CD14-positive monocyte (primary cell): ENCODE measurements at regions not wholly inside any gene's neighbourhood (a gene's known extent, or its start where the extent isn't known, plus 50 kb on each side); places are given as distances from the start of the nearest gene placed in this dataset.

Experiments used
- DNase-seq, 3 donors: peaks; one replicate each; pipeline ENCODE4 v3.0.0-alpha.2; 2011 to 2022
- H2AFZ ChIP-seq: 2 replicates; pipeline ENCODE4 v1.6.0; 2012; ENCODE audit warnings: mild to moderate bottlenecking, low read depth, low read length, inconsistent platforms; ENCODE audit not compliant: insufficient read depth, poor library complexity, severe bottlenecking
- H3K27ac ChIP-seq, 2 donors: 1 replicate in 1 of 2; 2 replicates in 1 of 2; pipeline ENCODE4 v1.5.1; 2012 to 2013; ENCODE audit warnings: low read length in 2 of 2, control low read depth in 1 of 2, inconsistent platforms in 1 of 2, low read depth in 1 of 2, mild to moderate bottlenecking in 1 of 2
- H3K27me3 ChIP-seq, 2 donors: one replicate each; pipeline versions ENCODE4 v1.6.0 to v1.6.1; 2011 to 2013; ENCODE audit warnings: low read length in 2 of 2; ENCODE audit not compliant: control insufficient read depth in 2 of 2, insufficient read depth in 2 of 2
- H3K36me3 ChIP-seq, 2 donors: replicated peaks in 1 of 2; 1 replicate in 1 of 2; 2 replicates in 1 of 2; pipeline versions ENCODE4 v1.5.1 to v1.6.1; 2012 to 2013; ENCODE audit warnings: low read length in 2 of 2, control low read depth in 1 of 2, inconsistent platforms in 1 of 2, mild to moderate bottlenecking in 1 of 2; ENCODE audit not compliant: insufficient read depth in 2 of 2, control insufficient read depth in 1 of 2
- H3K4me1 ChIP-seq, 2 donors: 1 replicate in 1 of 2; 2 replicates in 1 of 2; pipeline versions ENCODE4 v1.5.1 to v1.6.1; 2012 to 2013; ENCODE audit warnings: low read length in 2 of 2, control low read depth in 1 of 2, inconsistent platforms in 1 of 2, mild to moderate bottlenecking in 1 of 2, moderate library complexity in 1 of 2; ENCODE audit not compliant: insufficient read depth in 2 of 2, control insufficient read depth in 1 of 2
- H3K4me2 ChIP-seq: replicated peaks from 2 replicates; pipeline ENCODE3; 2012; ENCODE audit warnings: low read length, moderate library complexity, mild to moderate bottlenecking; ENCODE audit not compliant: poor library complexity, severe bottlenecking; ENCODE audit errors: extremely low read depth
- H3K4me3 ChIP-seq, 3 experiments: fragments of 200-600 bp in 1 of 3; sonication (generic) in 1 of 3; replicated peaks in 1 of 3; 1 replicate in 2 of 3; 2 replicates in 1 of 3; pipeline ENCODE4 v1.5.1; 2011 to 2013; ENCODE audit warnings: low read length in 3 of 3, mild to moderate bottlenecking in 3 of 3, control low read depth in 2 of 3, low read depth in 2 of 3, inconsistent platforms in 1 of 3, moderate library complexity in 1 of 3
- H3K79me2 ChIP-seq: 2 replicates; pipeline ENCODE4 v1.6.0; 2012; ENCODE audit warnings: mild to moderate bottlenecking, control low read depth, inconsistent platforms, low read length, moderate library complexity; ENCODE audit not compliant: insufficient read depth
- H3K9ac ChIP-seq: 2 replicates; pipeline ENCODE4 v1.6.0; 2017; ENCODE audit warnings: low read length, mild to moderate bottlenecking; ENCODE audit not compliant: insufficient read depth, poor library complexity, severe bottlenecking
- H3K9me3 ChIP-seq, 2 donors: replicated peaks in 1 of 2; 1 replicate in 1 of 2; 2 replicates in 1 of 2; pipeline versions ENCODE4 v1.5.1 to v1.6.1; 2012 to 2013; ENCODE audit warnings: low read length in 2 of 2, control low read depth in 1 of 2; ENCODE audit not compliant: control insufficient read depth in 1 of 2, insufficient read depth in 1 of 2
- H4K20me1 ChIP-seq: 2 replicates; pipeline ENCODE4 v1.6.0; 2012; ENCODE audit warnings: mild to moderate bottlenecking, low read length, control low read depth, moderate library complexity; ENCODE audit not compliant: insufficient read depth
- H3K27ac Mint-ChIP-seq, 7 donors: one replicate each; pipeline ENCODE4 v1.8.0; 2020; ENCODE audit warnings: mild to moderate bottlenecking in 7 of 7, mixed read lengths in 7 of 7, moderate library complexity in 6 of 7, inconsistent platforms in 2 of 7
- H3K27me3 Mint-ChIP-seq, 3 donors: one replicate each; pipeline ENCODE4 v1.8.0; 2021 to 2022; ENCODE audit warnings: low read depth in 3 of 3, mild to moderate bottlenecking in 3 of 3, mixed read lengths in 3 of 3, moderate library complexity in 3 of 3, inconsistent platforms in 1 of 3
- H3K36me3 Mint-ChIP-seq, 2 donors: one replicate each; pipeline ENCODE4 v1.8.0; 2020; ENCODE audit warnings: mixed read lengths in 2 of 2, inconsistent platforms in 1 of 2, mild to moderate bottlenecking in 1 of 2
- H3K4me1 Mint-ChIP-seq: one replicate; pipeline ENCODE4 v1.8.0; 2020; ENCODE audit warnings: mild to moderate bottlenecking, mixed read lengths
- H3K4me3 Mint-ChIP-seq, 2 donors: one replicate each; pipeline ENCODE4 v1.8.0; 2020; ENCODE audit warnings: mild to moderate bottlenecking in 2 of 2, mixed read lengths in 2 of 2, moderate library complexity in 1 of 2
- H3K9me3 Mint-ChIP-seq, 7 donors: one replicate each; pipeline ENCODE4 v1.8.0; 2020 to 2022; ENCODE audit warnings: mixed read lengths in 7 of 7, mild to moderate bottlenecking in 6 of 7, moderate library complexity in 6 of 7, inconsistent platforms in 2 of 7
- WGBS: methylation state at CpG from one replicate; pipeline ENCODE4 v1.1.5; 2013; ENCODE audit warnings: missing lambda C conversion rate; ENCODE audit not compliant: insufficient coverage; 5-methylcytosine and 5-hydroxymethylcytosine counted together
- intact Hi-C, 2 donors: fragments of 100-400 bp; cut with micrococcal nuclease; formaldehyde crosslinking; loops; one replicate each; pipeline versions ENCODE4 v1.15.0 to v1.15.1; 2023
- TF ChIP-seq, protein P1 (sequence below): fragments of 200-600 bp; IDR thresholded peaks from one replicate; pipeline ENCODE4 v1.8.0; 2022; ENCODE audit warnings: antibody characterized with exemption, mild to moderate bottlenecking

DNA sequence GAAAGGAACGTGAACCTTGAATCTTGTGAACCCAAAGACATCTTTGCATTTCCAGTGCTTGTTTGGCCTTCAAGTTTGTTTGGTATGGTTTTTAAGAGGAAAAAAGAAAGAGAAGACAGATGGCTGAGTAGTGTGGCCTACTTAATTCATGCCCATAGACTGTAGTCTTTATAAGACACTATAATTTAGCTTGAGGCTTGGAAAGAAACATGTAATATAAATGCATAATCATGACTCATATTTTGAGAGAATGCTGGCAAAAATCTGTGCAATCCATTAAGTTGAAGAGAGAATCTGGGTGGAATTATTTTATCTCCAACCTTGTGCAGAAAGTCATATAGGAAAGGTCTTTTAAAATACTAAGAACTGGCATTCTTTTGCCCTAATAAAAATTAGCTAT is 179.3 kb downstream of the SIPA1L2 start:
- Histone ChIP-seq H3K4me2 (no peak overlapping the region), H2AFZ (no peak overlapping the region), H3K36me3 (no peaks in the 10 kb centered on the region), H3K4me3 (no peak overlapping the region), H3K9me3 (no peaks in the 10 kb centered on the region), H3K79me2 (no peaks in the 10 kb centered on the region), H3K27me3 (no peaks in the 10 kb centered on the region), H3K4me1 (peaks cover 15 to 19% of the 10 kb centered on the region in 2 donors), H3K9ac (no peak overlapping the region), H3K27ac (no peak overlapping the region), H4K20me1 (no peaks in the 10 kb centered on the region)
- no peak overlapping the region for H3K27ac Mint-ChIP-seq
- H3K4me3 Mint-ChIP-seq = no peak overlapping the region
- H3K9me3 Mint-ChIP-seq = peaks cover 0 to 4% (median 0%) of the 10 kb centered on the region in 7 donors
- H3K36me3 Mint-ChIP-seq = no peaks in the 10 kb centered on the region
- peaks cover 21% of the 10 kb centered on the region for H3K4me1 Mint-ChIP-seq
- WGBS = no CpG with 5 or more reads among the region's 1 CpG
- H3K27me3 Mint-ChIP-seq = no peaks in the 10 kb centered on the region
- intact Hi-C loops = no loop called here
- DNase-seq = no peak
- TF ChIP-seq, protein P1, sequence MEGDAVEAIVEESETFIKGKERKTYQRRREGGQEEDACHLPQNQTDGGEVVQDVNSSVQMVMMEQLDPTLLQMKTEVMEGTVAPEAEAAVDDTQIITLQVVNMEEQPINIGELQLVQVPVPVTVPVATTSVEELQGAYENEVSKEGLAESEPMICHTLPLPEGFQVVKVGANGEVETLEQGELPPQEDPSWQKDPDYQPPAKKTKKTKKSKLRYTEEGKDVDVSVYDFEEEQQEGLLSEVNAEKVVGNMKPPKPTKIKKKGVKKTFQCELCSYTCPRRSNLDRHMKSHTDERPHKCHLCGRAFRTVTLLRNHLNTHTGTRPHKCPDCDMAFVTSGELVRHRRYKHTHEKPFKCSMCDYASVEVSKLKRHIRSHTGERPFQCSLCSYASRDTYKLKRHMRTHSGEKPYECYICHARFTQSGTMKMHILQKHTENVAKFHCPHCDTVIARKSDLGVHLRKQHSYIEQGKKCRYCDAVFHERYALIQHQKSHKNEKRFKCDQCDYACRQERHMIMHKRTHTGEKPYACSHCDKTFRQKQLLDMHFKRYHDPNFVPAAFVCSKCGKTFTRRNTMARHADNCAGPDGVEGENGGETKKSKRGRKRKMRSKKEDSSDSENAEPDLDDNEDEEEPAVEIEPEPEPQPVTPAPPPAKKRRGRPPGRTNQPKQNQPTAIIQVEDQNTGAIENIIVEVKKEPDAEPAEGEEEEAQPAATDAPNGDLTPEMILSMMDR = no peak

DNA sequence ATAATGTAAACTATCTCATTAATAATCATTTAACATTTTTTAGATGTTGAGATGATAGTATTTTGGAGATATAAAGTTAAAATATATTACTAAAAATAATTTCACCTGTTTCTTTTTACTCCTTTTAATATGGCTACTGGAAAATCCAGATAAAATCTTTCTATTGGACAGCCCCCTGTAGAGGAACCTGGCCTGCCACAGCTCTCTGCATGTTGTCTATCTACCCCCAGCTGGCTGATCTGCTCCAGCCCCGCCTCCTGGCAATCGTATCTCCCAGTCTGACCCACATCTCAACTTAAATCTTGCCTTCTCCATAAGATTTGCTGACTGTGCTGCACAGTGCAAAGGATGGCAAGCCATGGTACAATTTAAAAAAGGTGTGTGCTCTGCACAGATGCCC is 182.8 kb downstream of the SIPA1L2 start:
- Histone ChIP-seq H3K36me3 (peaks cover 0 to 6% of the 10 kb centered on the region in 2 donors), H4K20me1 (no peaks in the 10 kb centered on the region), H3K9me3 (no peaks in the 10 kb centered on the region), H3K27ac (no peak overlapping the region), H3K9ac (no peak overlapping the region), H3K4me1 (peaks cover 2 to 5% of the 10 kb centered on the region in 2 donors), H3K79me2 (no peaks in the 10 kb centered on the region), H2AFZ (no peak overlapping the region), H3K4me3 (no peak overlapping the region), H3K4me2 (no peak overlapping the region), H3K27me3 (no peaks in the 10 kb centered on the region)
- no peak for DNase-seq
- H3K9me3 Mint-ChIP-seq = no peaks in the 10 kb centered on the region
- H3K4me1 Mint-ChIP-seq = peaks cover 7% of the 10 kb centered on the region
- no peaks in the 10 kb centered on the region for H3K27me3 Mint-ChIP-seq
- WGBS = no CpG with 5 or more reads among the region's 2 CpGs
- TF ChIP-seq, protein P1 = no peak
- peaks cover 4% of the 10 kb centered on the region in 2 donors for H3K36me3 Mint-ChIP-seq
- no peak overlapping the region for H3K4me3 Mint-ChIP-seq
- H3K27ac Mint-ChIP-seq = no peak overlapping the region
- intact Hi-C loops = no loop called here
